Small intestine (tissue), 7 donors: ENCODE measurements at regions not wholly inside any gene's neighbourhood (a gene's known extent, or its start where the extent isn't known, plus 50 kb on each side); places are given as distances from the start of the nearest gene placed in this dataset.

ENCODE experiments used
- DNase-seq, 2 donors: peaks; one replicate each; pipeline versions ENCODE4 v3.0.0 to v3.0.0-alpha.2; 2013
- FAIRE-seq: peaks from 2 replicates; lab custom pipeline; 2012; peaks lifted over from hg19 to GRCh38; lab: Jason Lieb, UNC
- H3K27ac ChIP-seq, 3 donors: one replicate each; pipeline ENCODE4 v1.5.1; 2013; ENCODE audit warnings: low read length in 2 of 3, mild to moderate bottlenecking in 2 of 3, control low read depth in 1 of 3, inconsistent platforms in 1 of 3, low read depth in 1 of 3, moderate library complexity in 1 of 3
- H3K27me3 ChIP-seq, 3 donors: one replicate each; pipeline ENCODE4 v1.6.1; 2013; ENCODE audit warnings: low read length in 3 of 3, inconsistent platforms in 1 of 3; ENCODE audit not compliant: control insufficient read depth in 3 of 3, insufficient read depth in 3 of 3
- H3K36me3 ChIP-seq, 3 donors: one replicate each; pipeline ENCODE4 v1.6.1; 2013; ENCODE audit warnings: low read length in 3 of 3, inconsistent platforms in 1 of 3, low read depth in 1 of 3, mild to moderate bottlenecking in 1 of 3, moderate library complexity in 1 of 3; ENCODE audit not compliant: control insufficient read depth in 3 of 3, insufficient read depth in 2 of 3
- H3K4me1 ChIP-seq, 3 donors: one replicate each; pipeline ENCODE4 v1.6.1; 2013; ENCODE audit warnings: low read length in 2 of 3, inconsistent platforms in 1 of 3, low read depth in 1 of 3, mild to moderate bottlenecking in 1 of 3, moderate library complexity in 1 of 3; ENCODE audit not compliant: control insufficient read depth in 3 of 3, insufficient read depth in 2 of 3
- H3K4me3 ChIP-seq, 3 donors: one replicate each; pipeline ENCODE4 v1.5.1; 2013; ENCODE audit warnings: low read length in 3 of 3, control low read depth in 1 of 3, inconsistent platforms in 1 of 3, low read depth in 1 of 3, mild to moderate bottlenecking in 1 of 3, moderate library complexity in 1 of 3
- H3K9me3 ChIP-seq, 2 donors: one replicate each; pipeline ENCODE4 v1.6.1; 2013; ENCODE audit warnings: low read depth in 1 of 2, low read length in 1 of 2; ENCODE audit not compliant: control insufficient read depth in 2 of 2, insufficient read depth in 1 of 2
- WGBS, 3 donors: extraction: QIAGEN DNeasy Blood & Tissue Kit; methylation state at CpG; one replicate each; pipeline ENCODE4 v1.1.7; 2013; 5-methylcytosine and 5-hydroxymethylcytosine counted together
- donor health status: healthy with polysubstance abuse.
- donor health status: control.
- donor health status: control.
- donor health status: Bipolar disorder and iron deficiency.
- donor health status: healthy.

GRCh38 chr4:11189756-11190155 is 238.9 kb downstream of the HS3ST1 start:
- H3K27me3 ChIP-seq: no peaks in the 10 kb centered on the region
- H3K9me3 ChIP-seq: no peaks in the 10 kb centered on the region
- FAIRE-seq (no peak), DNase-seq (no peak)
- WGBS, 3 donors: 30 to 34% (median 33%) methylated on average over 2 of the region's 2 CpGs
- peaks cover 0 to 6% (median 0%) of the 10 kb centered on the region in 3 donors for H3K4me1 ChIP-seq
- H3K27ac ChIP-seq: no peak overlapping the region
- no peaks in the 10 kb centered on the region for H3K36me3 ChIP-seq
- H3K4me3 ChIP-seq: no peak overlapping the region

GRCh38 chr4:11183356-11183740 is 245.3 kb downstream of the HS3ST1 start:
- Histone ChIP-seq H3K27ac (no peak overlapping the region), H3K27me3 (no peaks in the 10 kb centered on the region), H3K36me3 (no peaks in the 10 kb centered on the region), H3K9me3 (no peaks in the 10 kb centered on the region), H3K4me3 (no peak overlapping the region), H3K4me1 (no peaks in the 10 kb centered on the region)
- DNase-seq (no peak), FAIRE-seq (no peak)
- 58 to 71% (median 63%) methylated on average over 2 of the region's 2 CpGs for WGBS, 3 donors

GRCh38 chr4:11182586-11183355 is 245.9 kb downstream of the HS3ST1 start:
- WGBS, 3 donors: 73 to 97% (median 90%) methylated on average over 1 of the region's 1 CpG
- H3K9me3 ChIP-seq: no peaks in the 10 kb centered on the region
- DNase-seq (no peak), FAIRE-seq (no peak)
- H3K4me3 ChIP-seq: no peak overlapping the region
- no peak overlapping the region for H3K27ac ChIP-seq
- no peaks in the 10 kb centered on the region for H3K27me3 ChIP-seq
- no peaks in the 10 kb centered on the region for H3K4me1 ChIP-seq
- no peaks in the 10 kb centered on the region for H3K36me3 ChIP-seq

DNA sequence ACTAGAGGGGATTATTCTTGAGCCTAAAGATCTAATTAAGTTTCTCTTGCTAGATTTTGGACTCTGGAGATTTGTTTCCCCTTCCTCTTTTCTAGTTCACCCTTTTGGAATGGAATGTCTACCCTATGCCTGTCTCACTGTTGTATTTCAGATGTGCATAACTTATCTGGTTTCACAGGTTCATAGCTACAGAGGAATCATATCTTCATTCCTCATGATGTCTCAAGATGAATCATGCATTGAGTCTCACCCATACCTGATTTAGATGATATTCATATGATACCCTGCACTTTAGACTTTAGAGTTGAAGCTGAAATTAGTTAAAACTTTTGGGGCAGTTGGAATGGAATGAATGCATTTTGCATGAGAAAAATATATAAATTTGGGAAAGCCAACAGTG is 246.7 kb downstream of the HS3ST1 start:
- Histone ChIP-seq H3K27me3 (no peaks in the 10 kb centered on the region), H3K36me3 (no peaks in the 10 kb centered on the region), H3K9me3 (no peaks in the 10 kb centered on the region), H3K4me1 (no peaks in the 10 kb centered on the region), H3K27ac (no peak overlapping the region), H3K4me3 (no peak overlapping the region)
- FAIRE-seq (no peak), DNase-seq (no peak)

GRCh38 chr4:11179796-11180195 is 248.9 kb downstream of the HS3ST1 start:
- 84 to 93% (median 90%) methylated on average over 2 of the region's 2 CpGs for WGBS, 3 donors
- H3K27ac ChIP-seq: no peak overlapping the region
- H3K27me3 ChIP-seq: no peaks in the 10 kb centered on the region
- H3K36me3 ChIP-seq: no peaks in the 10 kb centered on the region
- no peak overlapping the region for H3K4me3 ChIP-seq
- DNase-seq: no peak
- H3K9me3 ChIP-seq: no peaks in the 10 kb centered on the region
- FAIRE-seq: no peak
- no peaks in the 10 kb centered on the region for H3K4me1 ChIP-seq

- no peak for FAIRE-seq
- Histone ChIP-seq H3K36me3 (no peaks in the 10 kb centered on the region), H3K9me3 (no peaks in the 10 kb centered on the region), H3K27me3 (no peaks in the 10 kb centered on the region), H3K4me3 (no peak overlapping the region), H3K4me1 (no peaks in the 10 kb centered on the region), H3K27ac (no peak overlapping the region)
- WGBS, 3 donors: 78 to 85% (median 78%) methylated on average over 5 of the region's 5 CpGs
- DNase-seq: no peak
These were observed 250.3 kb downstream of the HS3ST1 start for GRCh38 chr4:11178433-11178832.

DNA sequence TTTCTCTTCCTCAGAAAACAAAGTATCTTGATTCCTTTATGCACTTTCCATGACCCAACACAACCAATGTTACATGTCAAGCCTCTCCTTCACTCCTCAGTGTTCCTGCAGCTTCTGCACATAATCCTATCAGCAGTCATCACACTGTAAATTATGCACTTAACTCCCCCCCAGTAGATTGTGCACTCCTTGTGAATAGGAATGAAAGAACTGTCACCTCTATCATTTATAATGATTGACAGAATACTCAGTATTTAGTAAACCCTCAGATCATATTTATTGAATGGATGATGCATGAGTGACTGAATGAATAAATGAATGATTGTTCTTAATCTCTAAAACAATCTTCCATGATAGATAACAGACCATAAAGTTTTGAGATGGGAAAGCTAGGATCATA is 253.3 kb downstream of the HS3ST1 start:
- Histone ChIP-seq H3K27me3 (peaks cover 0 to 1% (median 0%) of the 10 kb centered on the region in 3 donors), H3K36me3 (no peaks in the 10 kb centered on the region), H3K4me3 (no peak overlapping the region), H3K4me1 (no peaks in the 10 kb centered on the region), H3K27ac (no peak overlapping the region), H3K9me3 (no peaks in the 10 kb centered on the region)
- FAIRE-seq (no peak), DNase-seq (no peak)

- H3K9me3 ChIP-seq: peaks cover 0 to 3% of the 10 kb centered on the region in 2 donors
- no peaks in the 10 kb centered on the region for H3K36me3 ChIP-seq
- H3K27me3 ChIP-seq: no peaks in the 10 kb centered on the region
- FAIRE-seq: no peak
- no peak overlapping the region for H3K27ac ChIP-seq
- no peak for DNase-seq
- no peak overlapping the region for H3K4me3 ChIP-seq
- no peaks in the 10 kb centered on the region for H3K4me1 ChIP-seq
These were observed 262.1 kb downstream of the HS3ST1 start for GRCh38 chr4:11166606-11167005.

DNA sequence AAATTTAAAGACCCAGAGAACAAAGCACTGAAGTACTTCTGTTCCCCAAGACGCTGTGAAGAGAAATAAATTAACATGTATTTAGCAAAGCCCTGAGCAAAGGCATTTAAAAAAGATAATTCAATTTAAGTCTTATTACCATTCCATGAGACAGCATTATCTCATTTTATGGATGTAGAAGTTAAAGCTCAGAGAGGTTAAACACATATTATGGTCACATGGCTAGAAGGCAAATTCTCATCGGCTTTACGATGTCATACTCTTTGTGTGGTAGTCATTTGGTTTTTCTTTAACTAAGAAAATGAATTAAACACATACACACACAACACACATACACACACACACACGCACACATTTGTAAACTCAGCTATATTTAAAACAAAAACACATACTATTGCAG is 262.7 kb downstream of the HS3ST1 start:
- WGBS, 3 donors: 59 to 76% (median 73%) methylated on average over 4 of the region's 4 CpGs
- FAIRE-seq: no peak

More for the DNA sequence above, 262.7 kb downstream of the HS3ST1 start:
- DNase-seq: no peak
- Histone ChIP-seq H3K4me1 (no peaks in the 10 kb centered on the region), H3K27me3 (no peaks in the 10 kb centered on the region), H3K27ac (no peak overlapping the region), H3K9me3 (peaks cover 0 to 3% of the 10 kb centered on the region in 2 donors), H3K36me3 (no peaks in the 10 kb centered on the region), H3K4me3 (no peak overlapping the region)
